ENCODE measurements at regions not wholly inside any gene's neighbourhood (a gene's known extent, or its start where the extent isn't known, plus 50 kb on each side); places are given as distances from the start of the nearest gene placed in this dataset.

GRCh38 chr12:5268424-5269210 is 163.3 kb upstream of the NTF3 start:
- TF ChIP-seq CTCF (conservative IDR thresholded peaks at IDR 0.05), result no peak
- TF ChIP-seq ZFX (IDR thresholded peaks at IDR 0.05), result no peak

All from C4-2B (cell line).